GM21528 (cell line): ENCODE measurements at regions not wholly inside any gene's neighbourhood (a gene's known extent, or its start where the extent isn't known, plus 50 kb on each side); places are given as distances from the start of the nearest gene placed in this dataset.
A peak's percentile ranks its signal among the peaks of the same experiment; 100 is the strongest.

Experiments
- ATAC-seq: cut with Tn5 transposase; IDR thresholded peaks from one replicate; pipeline ENCODE4 v1.9.1; 2021; ENCODE audit warnings: mild to moderate bottlenecking, moderate library complexity; ENCODE audit not compliant: unreplicated experiment, low FRiP score

GRCh38 chr3:113051787-113052186 lies 61.0 kb downstream of the GTPBP8 start:
- ATAC-seq, result no peak

GRCh38 chr3:113053169-113053568 lies 62.4 kb downstream of the GTPBP8 start:
- no peak for ATAC-seq

- no peak for ATAC-seq
Observed at GRCh38 chr3:113054552-113054951, 63.8 kb downstream of the GTPBP8 start.

- no peak for ATAC-seq
Observed at GRCh38 chr3:113055201-113055600, 64.4 kb downstream of the GTPBP8 start.

GRCh38 chr3:113055961-113056360 lies 65.2 kb downstream of the GTPBP8 start:
- ATAC-seq, result no peak

GRCh38 chr3:113057117-113057516 lies 66.3 kb downstream of the GTPBP8 start:
- ATAC-seq, result peak; percentile 74

- no peak for ATAC-seq
Observed at GRCh38 chr3:113058188-113058587, 67.4 kb downstream of the GTPBP8 start.

GRCh38 chr3:113062705-113063104 lies 71.9 kb downstream of the GTPBP8 start:
- ATAC-seq, result no peak

GRCh38 chr3:113063126-113063894 lies 72.5 kb downstream of the GTPBP8 start:
- no peak for ATAC-seq

- ATAC-seq, result no peak
Observed at GRCh38 chr3:113064183-113064582, 73.4 kb downstream of the GTPBP8 start.

GRCh38 chr3:113065336-113065735 lies 74.6 kb downstream of the GTPBP8 start:
- ATAC-seq, result no peak

GRCh38 chr3:113070072-113070640 lies 79.4 kb downstream of the GTPBP8 start:
- ATAC-seq, result no peak

- ATAC-seq, result peak; percentile 95
Observed at GRCh38 chr3:113070681-113071113, 79.9 kb downstream of the GTPBP8 start.

GRCh38 chr3:113075588-113075987 lies 84.8 kb downstream of the GTPBP8 start:
- no peak for ATAC-seq

GRCh38 chr3:113079218-113079961 lies 88.6 kb downstream of the GTPBP8 start:
- ATAC-seq, result peak; percentile 69

GRCh38 chr3:113084777-113085176 lies 94.0 kb downstream of the GTPBP8 start:
- ATAC-seq, result no peak

- no peak for ATAC-seq
Observed at GRCh38 chr3:113086560-113087461, 96.0 kb downstream of the GTPBP8 start.

GRCh38 chr3:113088616-113089015 lies 97.8 kb downstream of the GTPBP8 start:
- no peak for ATAC-seq

GRCh38 chr3:113091417-113091816 lies 100.6 kb downstream of the GTPBP8 start:
- no peak for ATAC-seq

- ATAC-seq, result no peak
Observed at GRCh38 chr3:113092746-113093145, 102.0 kb downstream of the GTPBP8 start.
